ENCODE measurements at regions not wholly inside any gene's neighbourhood (a gene's known extent, or its start where the extent isn't known, plus 50 kb on each side); places are given as distances from the start of the nearest gene placed in this dataset.

- DNase-seq: no peak
These were observed 51.5 kb upstream of the SLC4A4 start for GRCh38 chr4:71287305-71287704.

GRCh38 chr4:71288875-71289274 lies 49.9 kb upstream of the SLC4A4 start:
- no peak for DNase-seq
